ENCODE measurements at regions not wholly inside any gene's neighbourhood (a gene's known extent, or its start where the extent isn't known, plus 50 kb on each side); places are given as distances from the start of the nearest gene placed in this dataset.

- Mint-ChIP-seq H3K4me1 (ENCODE audit: low read depth, unreplicated experiment) (no peaks in the 10 kb centered on the region), H3K4me3 (ENCODE audit: unreplicated experiment) (no peak overlapping the region), H3K9me3 (ENCODE audit: unreplicated experiment) (no peaks in the 10 kb centered on the region), H3K27ac (ENCODE audit: unreplicated experiment) (no peak overlapping the region), H3K36me3 (ENCODE audit: insufficient read depth, unreplicated experiment) (no peaks in the 10 kb centered on the region), H3K27me3 (ENCODE audit: insufficient read depth, unreplicated experiment) (peaks cover 13% of the 10 kb centered on the region)
- no peaks in the 10 kb centered on the region for H3K9me3 ChIP-seq
- no peak overlapping the region for H3K4me3 ChIP-seq (ENCODE audit: low read depth, low read length)
- intact Hi-C loops (cut with micrococcal nuclease; ENCODE audit: unreplicated experiment): no loop called here
- no peak for TF ChIP-seq CTCF (IDR thresholded peaks at IDR 0.05; ENCODE audit: insufficient read depth in 1 of 2, low read depth in 1 of 2, low read length in 1 of 2, severe bottlenecking in 1 of 2, unreplicated experiment in 1 of 2)
- no peak for DNase-seq
- ChIA-PET POLR2A (no interaction called here), CTCF (interaction anchor here (0.9 kb wide), 1 partner anchor 386 kb away, joined by 3 read pairs; no protein-coding TSS in a partner anchor)
- H3K36me3 ChIP-seq (ENCODE audit: control insufficient read depth, insufficient read depth, low read length): no peaks in the 10 kb centered on the region
- H3K4me1 ChIP-seq: no peaks in the 10 kb centered on the region
- BruUV-seq (replicated peaks): no TSS peak
- H3K27me3 ChIP-seq (replicated peaks; ENCODE audit: control insufficient read depth, insufficient read depth, low read length): no peaks in the 10 kb centered on the region; the same call in none of the 2 replicates
Observed at GRCh38 chr17:33777674-33778073, 477.4 kb upstream of the CCL2 start.

- no peaks in the 10 kb centered on the region for H3K4me1 ChIP-seq
- ChIA-PET POLR2A (no interaction called here), CTCF (interaction anchor here (1.0 kb wide), 1 partner anchor 28 kb away, joined by 5 read pairs; no protein-coding TSS in a partner anchor)
- intact Hi-C loops (cut with micrococcal nuclease; ENCODE audit: unreplicated experiment): loop anchor here (1.0 kb wide), 2 partner anchors 171 to 368 kb away; no protein-coding TSS in a partner anchor
- Mint-ChIP-seq H3K27ac (ENCODE audit: unreplicated experiment) (no peak overlapping the region), H3K9me3 (ENCODE audit: unreplicated experiment) (no peaks in the 10 kb centered on the region), H3K36me3 (ENCODE audit: insufficient read depth, unreplicated experiment) (no peaks in the 10 kb centered on the region), H3K27me3 (ENCODE audit: insufficient read depth, unreplicated experiment) (peaks cover 18% of the 10 kb centered on the region), H3K4me1 (ENCODE audit: low read depth, unreplicated experiment) (no peaks in the 10 kb centered on the region), H3K4me3 (ENCODE audit: unreplicated experiment) (no peak overlapping the region)
- no TSS peak for BruUV-seq (replicated peaks)
- TF ChIP-seq CTCF (IDR thresholded peaks at IDR 0.05; ENCODE audit: insufficient read depth in 1 of 2, low read depth in 1 of 2, low read length in 1 of 2, severe bottlenecking in 1 of 2, unreplicated experiment in 1 of 2): no peak
- no peaks in the 10 kb centered on the region; the same call in none of the 2 replicates for H3K27me3 ChIP-seq (replicated peaks; ENCODE audit: control insufficient read depth, insufficient read depth, low read length)
- no peaks in the 10 kb centered on the region for H3K9me3 ChIP-seq
- H3K36me3 ChIP-seq (ENCODE audit: control insufficient read depth, insufficient read depth, low read length): no peaks in the 10 kb centered on the region
- no peak for DNase-seq
- no peak overlapping the region for H3K4me3 ChIP-seq (ENCODE audit: low read depth, low read length)
Observed at GRCh38 chr17:33778505-33779233, 476.4 kb upstream of the CCL2 start.

DNA sequence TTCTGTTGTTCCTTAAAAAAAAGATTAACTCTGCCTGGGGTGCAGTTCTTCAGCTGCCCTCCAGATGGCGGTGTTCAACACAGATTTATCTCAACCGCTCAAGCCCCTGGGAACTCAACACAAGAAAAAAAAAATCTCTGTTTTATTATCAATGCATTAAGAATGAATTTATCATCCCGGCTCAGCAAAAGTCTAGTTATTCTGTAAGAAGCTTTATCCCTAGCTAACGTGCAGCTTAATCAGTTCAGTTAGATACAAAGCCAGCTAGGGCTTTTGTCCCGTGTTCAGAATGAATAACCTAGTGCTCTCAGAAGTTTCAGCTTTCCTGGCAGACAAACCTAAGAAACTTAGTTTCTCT lies 475.9 kb upstream of the CCL2 start:
- H3K4me1 Mint-ChIP-seq (ENCODE audit: low read depth, unreplicated experiment): no peaks in the 10 kb centered on the region
- no peak overlapping the region for H3K27ac Mint-ChIP-seq (ENCODE audit: unreplicated experiment)
- Histone ChIP-seq H3K4me1 (no peaks in the 10 kb centered on the region), H3K4me3 (ENCODE audit: low read depth, low read length) (no peak overlapping the region), H3K9me3 (no peaks in the 10 kb centered on the region), H3K27me3 (replicated peaks; ENCODE audit: control insufficient read depth, insufficient read depth, low read length) (no peaks in the 10 kb centered on the region; the same call in none of the 2 replicates), H3K36me3 (ENCODE audit: control insufficient read depth, insufficient read depth, low read length) (no peaks in the 10 kb centered on the region)
- ChIA-PET CTCF (interaction anchor here (1.0 kb wide), 1 partner anchor 29 kb away, joined by 5 read pairs; no protein-coding TSS in a partner anchor), POLR2A (no interaction called here)
- DNase-seq: peak; percentile 53 to 55
- TF ChIP-seq CTCF (IDR thresholded peaks at IDR 0.05; ENCODE audit: insufficient read depth in 1 of 2, low read depth in 1 of 2, low read length in 1 of 2, severe bottlenecking in 1 of 2, unreplicated experiment in 1 of 2): peak; percentile 90 to 95
- peaks cover 18% of the 10 kb centered on the region for H3K27me3 Mint-ChIP-seq (ENCODE audit: insufficient read depth, unreplicated experiment)
- BruUV-seq (replicated peaks): no TSS peak
- H3K36me3 Mint-ChIP-seq (ENCODE audit: insufficient read depth, unreplicated experiment): no peaks in the 10 kb centered on the region
- intact Hi-C loops (cut with micrococcal nuclease; ENCODE audit: unreplicated experiment): loop anchor here (1.0 kb wide), 2 partner anchors 170 to 367 kb away; no protein-coding TSS in a partner anchor
- H3K4me3 Mint-ChIP-seq (ENCODE audit: unreplicated experiment): no peak overlapping the region
- no peaks in the 10 kb centered on the region for H3K9me3 Mint-ChIP-seq (ENCODE audit: unreplicated experiment)
